Osteocyte (in vitro differentiated cells): ENCODE measurements at regions not wholly inside any gene's neighbourhood (a gene's known extent, or its start where the extent isn't known, plus 50 kb on each side); places are given as distances from the start of the nearest gene placed in this dataset.

Experiments
- DNase-seq: peaks from one replicate; pipeline ENCODE4 v3.0.0; 2021; ENCODE audit warnings: mixed read lengths; ENCODE audit not compliant: unreplicated experiment; ENCODE audit errors: extremely low spot score
- H3K27ac Mint-ChIP-seq: one replicate; pipeline ENCODE4 v1.8.0; 2021; ENCODE audit warnings: mild to moderate bottlenecking, mixed read lengths; ENCODE audit not compliant: unreplicated experiment
- H3K27me3 Mint-ChIP-seq: one replicate; pipeline ENCODE4 v1.8.0; 2021; ENCODE audit warnings: mixed read lengths; ENCODE audit not compliant: unreplicated experiment
- H3K36me3 Mint-ChIP-seq: one replicate; pipeline ENCODE4 v1.8.0; 2021; ENCODE audit warnings: mixed read lengths; ENCODE audit not compliant: unreplicated experiment
- H3K4me1 Mint-ChIP-seq: one replicate; pipeline ENCODE4 v1.8.0; 2021; ENCODE audit warnings: mixed read lengths; ENCODE audit not compliant: unreplicated experiment
- H3K4me3 Mint-ChIP-seq: one replicate; pipeline ENCODE4 v1.8.0; 2021; ENCODE audit warnings: mild to moderate bottlenecking, moderate library complexity, mixed read lengths; ENCODE audit not compliant: unreplicated experiment
- H3K9me3 Mint-ChIP-seq: one replicate; pipeline ENCODE4 v1.8.0; 2021; ENCODE audit warnings: mixed read lengths; ENCODE audit not compliant: unreplicated experiment
- CTCF ChIP-seq: fragments of 200-600 bp; sonication (generic); IDR thresholded peaks from 2 replicates; pipeline ENCODE4 v1.5.0; 2021; ENCODE audit warnings: antibody characterized with exemption, mild to moderate bottlenecking, moderate library complexity

DNA sequence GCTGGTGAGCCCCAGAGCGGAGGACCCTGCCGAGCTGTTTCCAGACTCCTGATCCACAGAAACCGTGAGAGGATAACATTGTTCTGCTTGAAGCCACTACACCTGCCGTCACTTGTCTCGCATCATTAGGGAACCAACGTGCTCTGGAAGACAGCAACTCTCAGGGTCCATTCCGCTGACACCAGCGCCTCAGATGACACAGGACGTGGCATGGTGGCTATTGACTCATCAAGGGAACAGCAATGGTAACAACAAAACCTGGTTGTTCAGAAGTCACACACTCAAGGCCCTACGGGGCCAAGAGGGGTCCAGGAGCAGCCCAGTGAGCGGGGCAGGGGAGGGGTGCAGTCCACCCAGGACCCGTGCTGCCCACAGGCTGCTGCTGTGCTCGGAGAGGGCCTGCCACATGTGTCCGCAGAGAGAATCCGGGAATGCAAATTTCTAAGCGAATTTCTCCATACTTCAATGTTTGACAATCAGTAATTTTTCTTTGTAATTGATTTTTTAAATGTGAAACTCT lies 110.4 kb downstream of the TTLL2 start:
- Mint-ChIP-seq H3K36me3 (no peaks in the 10 kb centered on the region), H3K4me1 (no peaks in the 10 kb centered on the region), H3K27ac (no peak overlapping the region), H3K27me3 (peaks cover 12% of the 10 kb centered on the region), H3K9me3 (no peaks in the 10 kb centered on the region), H3K4me3 (no peak overlapping the region)
- DNase-seq: no peak
- no peak for TF ChIP-seq CTCF

DNA sequence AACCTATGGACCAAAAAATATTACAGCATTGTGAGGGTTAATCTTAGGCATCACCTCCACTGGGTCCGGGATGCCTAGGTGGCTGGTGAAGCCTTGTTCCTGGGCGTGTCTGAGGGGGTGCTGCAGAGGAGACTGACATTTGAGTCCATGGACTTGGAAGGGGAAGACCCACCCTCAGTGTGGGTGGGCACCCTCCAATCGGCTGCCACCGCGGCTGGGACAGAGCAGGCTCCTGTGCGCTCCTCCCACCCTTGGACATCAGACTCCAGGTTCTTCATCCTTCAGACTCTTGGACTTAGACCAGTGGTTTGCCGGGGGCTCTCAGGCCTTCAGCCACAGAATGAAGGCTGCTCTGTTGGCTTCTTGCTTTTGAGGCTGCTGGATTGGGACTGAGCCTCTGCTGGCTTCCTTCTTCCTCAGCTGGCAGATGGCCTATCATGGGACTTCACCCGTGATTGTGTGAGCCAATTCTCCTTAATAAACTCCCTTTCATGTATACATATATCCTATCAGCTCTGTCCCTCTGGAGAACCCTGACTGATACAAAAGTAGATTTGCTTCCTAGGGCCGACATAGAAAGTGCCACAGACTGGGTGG lies 113.1 kb downstream of the TTLL2 start:
- Mint-ChIP-seq H3K9me3 (no peaks in the 10 kb centered on the region), H3K27ac (no peak overlapping the region), H3K4me3 (no peak overlapping the region), H3K36me3 (no peaks in the 10 kb centered on the region), H3K27me3 (peaks cover 22% of the 10 kb centered on the region), H3K4me1 (no peaks in the 10 kb centered on the region)
- no peak for DNase-seq
- TF ChIP-seq CTCF: no peak

DNA sequence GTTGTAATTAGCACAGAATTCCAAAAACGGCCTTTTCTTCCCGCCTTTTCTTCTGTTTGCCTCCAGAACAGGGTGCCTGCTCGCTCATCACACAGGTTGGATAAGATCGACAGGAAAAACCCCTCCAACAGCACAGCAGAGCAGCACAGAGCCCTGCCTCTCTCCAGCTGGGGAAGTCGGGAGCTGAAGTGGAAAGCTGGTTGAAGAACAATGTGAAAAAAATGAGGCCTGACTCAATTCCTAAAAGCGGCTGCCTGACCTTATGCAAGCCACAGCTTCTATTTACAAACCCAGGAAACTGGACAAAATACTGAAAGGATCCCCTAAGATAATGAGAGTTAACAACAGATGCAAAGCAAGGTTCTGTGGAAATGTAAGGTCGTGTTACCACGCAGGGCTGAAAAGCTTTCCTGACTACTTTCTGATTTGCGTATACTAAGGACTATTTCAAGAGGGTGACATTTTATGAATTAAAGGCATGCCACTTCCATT lies 116.9 kb downstream of the TTLL2 start:
- Mint-ChIP-seq H3K4me3 (no peak overlapping the region), H3K36me3 (no peaks in the 10 kb centered on the region), H3K4me1 (no peaks in the 10 kb centered on the region), H3K9me3 (no peaks in the 10 kb centered on the region), H3K27me3 (peaks cover 41% of the 10 kb centered on the region), H3K27ac (no peak overlapping the region)
- no peak for DNase-seq
- no peak for TF ChIP-seq CTCF

GRCh38 chr6:167442245-167442644 lies 117.4 kb downstream of the TTLL2 start:
- no peaks in the 10 kb centered on the region for H3K36me3 Mint-ChIP-seq
- no peak overlapping the region for H3K4me3 Mint-ChIP-seq
- no peaks in the 10 kb centered on the region for H3K9me3 Mint-ChIP-seq

More at GRCh38 chr6:167442245-167442644, 117.4 kb downstream of the TTLL2 start:
- no peak overlapping the region for H3K27ac Mint-ChIP-seq
- peaks cover 41% of the 10 kb centered on the region for H3K27me3 Mint-ChIP-seq
- no peak for DNase-seq
- H3K4me1 Mint-ChIP-seq: no peaks in the 10 kb centered on the region
- TF ChIP-seq CTCF: no peak
